IMR-90 (cell line): ENCODE measurements at regions not wholly inside any gene's neighbourhood (a gene's known extent, or its start where the extent isn't known, plus 50 kb on each side); places are given as distances from the start of the nearest gene placed in this dataset.

Experiments
- ATAC-seq: fragments of 200-7000 bp; cut with Tn5 transposase; 2 replicates; pipeline ENCODE4 v1.9.1; 2020; ENCODE audit warnings: low read depth, mild to moderate bottlenecking, moderate library complexity
- BruUV-seq: library from RNA; stranded (reverse); fragments of 400-500 nt; replicated peaks from 2 replicates; lab custom pipeline; 2021; lab: Mats Ljungman, UMichigan
- CTCF ChIA-PET: fragments of 300-600 bp; formaldehyde crosslinking; extraction: SDS; loops from one replicate; lab custom pipeline; 2021; ENCODE audit warnings: antibody characterized with exemption; lab: Yijun Ruan, JAX
- POLR2A ChIA-PET: fragments of 300-600 bp; sonication (Branson Sonifier 250); formaldehyde crosslinking; loops from one replicate; lab custom pipeline; 2022; ENCODE audit warnings: antibody characterized with exemption; ENCODE audit not compliant: unreplicated experiment; lab: Charles Lee
- DNase-seq: peaks from one replicate; pipeline ENCODE4 v3.0.0; 2013
- H2AFZ ChIP-seq: replicated peaks from 2 replicates; pipeline ENCODE3; 2013; ENCODE audit warnings: low read length, mild to moderate bottlenecking; ENCODE audit not compliant: poor library complexity
- H2AK5ac ChIP-seq: 2 replicates; pipeline ENCODE4 v1.6.1; 2013; ENCODE audit warnings: low read depth, low read length, inconsistent platforms
- H2AK9ac ChIP-seq: replicated peaks from 2 replicates; pipeline ENCODE3; 2013; ENCODE audit warnings: mild to moderate bottlenecking, low read depth, low read length, moderate library complexity; ENCODE audit not compliant: poor library complexity
- H2BK120ac ChIP-seq: 2 replicates; pipeline ENCODE4 v1.6.1; 2013; ENCODE audit warnings: low read depth, low read length, inconsistent platforms
- H2BK15ac ChIP-seq: 3 replicates; pipeline ENCODE4 v1.6.1; 2013; ENCODE audit warnings: low read depth, low read length, inconsistent platforms
- H2BK20ac ChIP-seq: 2 replicates; pipeline ENCODE4 v1.6.1; 2013; ENCODE audit warnings: low read depth, mild to moderate bottlenecking, inconsistent platforms, low read length, moderate library complexity
- H2BK5ac ChIP-seq: 2 replicates; pipeline ENCODE4 v1.6.1; 2013; ENCODE audit warnings: mild to moderate bottlenecking, low read depth, low read length, inconsistent platforms; ENCODE audit not compliant: poor library complexity, severe bottlenecking
- H3K14ac ChIP-seq: replicated peaks from 2 replicates; pipeline ENCODE4 v1.6.1; 2013; ENCODE audit warnings: low read depth, low read length, inconsistent platforms
- H3K18ac ChIP-seq: 2 replicates; pipeline ENCODE4 v1.6.1; 2013; ENCODE audit warnings: low read depth, low read length, control low read depth
- H3K23ac ChIP-seq: 2 replicates; pipeline ENCODE4 v1.6.1; 2013; ENCODE audit warnings: low read depth, low read length, inconsistent platforms
- H3K27ac ChIP-seq: 2 replicates; pipeline ENCODE4 v1.5.1; 2013; ENCODE audit warnings: mild to moderate bottlenecking, control low read depth, low read length; ENCODE audit not compliant: insufficient read depth
- H3K27me3 ChIP-seq: 2 replicates; pipeline ENCODE4 v1.6.1; 2013; ENCODE audit warnings: low read length; ENCODE audit not compliant: control insufficient read depth, insufficient read depth
- H3K36me3 ChIP-seq: 2 replicates; pipeline ENCODE4 v1.6.1; 2013; ENCODE audit warnings: low read length, mixed read lengths; ENCODE audit not compliant: control insufficient read depth, insufficient read depth
- H3K4ac ChIP-seq: 2 replicates; pipeline ENCODE4 v1.6.1; 2013; ENCODE audit warnings: low read depth, low read length, inconsistent platforms
- H3K4me1 ChIP-seq: 2 replicates; pipeline ENCODE4 v1.6.1; 2013; ENCODE audit warnings: low read length, mixed read lengths; ENCODE audit not compliant: control insufficient read depth, insufficient read depth
- H3K4me2 ChIP-seq: 2 replicates; pipeline ENCODE4 v1.6.1; 2013; ENCODE audit warnings: low read depth, mild to moderate bottlenecking, control low read depth, low read length, moderate library complexity
- H3K4me3 ChIP-seq: 2 replicates; pipeline ENCODE4 v1.5.1; 2013; ENCODE audit warnings: low read depth, mild to moderate bottlenecking, control low read depth, low read length, moderate library complexity; ENCODE audit not compliant: insufficient read depth
- H3K56ac ChIP-seq: 2 replicates; pipeline ENCODE4 v1.6.1; 2013; ENCODE audit warnings: low read length, inconsistent platforms; ENCODE audit not compliant: insufficient read depth; ENCODE audit errors: extremely low read depth
- H3K79me1 ChIP-seq, 2 experiments: 2 replicates each; pipeline ENCODE4 v1.6.1; 2013; ENCODE audit warnings: low read length in 2 of 2, inconsistent platforms in 1 of 2, low read depth in 1 of 2
- H3K9ac ChIP-seq: 2 replicates; pipeline ENCODE4 v1.6.1; 2013; ENCODE audit warnings: low read depth, low read length, control low read depth
- H3K9me1 ChIP-seq: 2 replicates; pipeline ENCODE4 v1.6.1; 2013; ENCODE audit warnings: low read length, inconsistent platforms; ENCODE audit not compliant: insufficient read depth
- H3K9me3 ChIP-seq: 2 replicates; pipeline ENCODE4 v1.6.1; 2013; ENCODE audit warnings: low read length; ENCODE audit not compliant: control insufficient read depth, insufficient read depth
- H4K20me1 ChIP-seq: 2 replicates; pipeline ENCODE4 v1.6.1; 2013; ENCODE audit warnings: low read length, inconsistent platforms; ENCODE audit not compliant: insufficient read depth
- H4K5ac ChIP-seq: 2 replicates; pipeline ENCODE4 v1.6.1; 2013; ENCODE audit warnings: mild to moderate bottlenecking, low read depth, low read length, control low read depth
- H4K8ac ChIP-seq, 2 experiments: 2 replicates each; pipeline ENCODE4 v1.6.1; 2013; ENCODE audit warnings: low read depth in 2 of 2, low read length in 2 of 2, control low read depth in 1 of 2, inconsistent platforms in 1 of 2
- H4K91ac ChIP-seq: 2 replicates; pipeline ENCODE4 v1.6.1; 2013; ENCODE audit warnings: low read depth, low read length, inconsistent platforms; ENCODE audit not compliant: insufficient read depth
- BHLHE40 ChIP-seq: fragments of 150-350 bp; IDR thresholded peaks from 2 replicates; pipeline ENCODE4 v1.6.1; 2016; ENCODE audit warnings: mild to moderate bottlenecking, low read depth, low read length
- CEBPB ChIP-seq: IDR thresholded peaks from 2 replicates; pipeline ENCODE4 v1.6.1; 2012; ENCODE audit warnings: low read depth, low read length, improper control_type of control experiment
- CHD1 ChIP-seq: IDR thresholded peaks from 2 replicates; pipeline ENCODE4 v1.6.1; 2012; ENCODE audit warnings: low read depth, low read length, improper control_type of control experiment
- FOS ChIP-seq: fragments of 150-350 bp; IDR thresholded peaks from 2 replicates; pipeline ENCODE4 v1.6.1; 2016; ENCODE audit warnings: low read depth, low read length
- MAFK ChIP-seq: IDR thresholded peaks from 2 replicates; pipeline ENCODE4 v1.6.1; 2012; ENCODE audit warnings: low read depth, low read length, improper control_type of control experiment
- MAZ ChIP-seq: IDR thresholded peaks from 2 replicates; pipeline ENCODE4 v1.6.1; 2012; ENCODE audit warnings: low read depth, mild to moderate bottlenecking, low read length, improper control_type of control experiment, moderate library complexity, borderline replicate concordance
- MXI1 ChIP-seq: IDR thresholded peaks from 2 replicates; pipeline ENCODE4 v1.6.1; 2012; ENCODE audit warnings: low read depth, mild to moderate bottlenecking, low read length, moderate library complexity, borderline replicate concordance
- NFE2L2 ChIP-seq: fragments of 150-350 bp; IDR thresholded peaks from 2 replicates; pipeline ENCODE4 v1.6.1; 2016; ENCODE audit warnings: low read depth, mild to moderate bottlenecking, low read length
- POLR2A ChIP-seq: IDR thresholded peaks from 2 replicates; pipeline ENCODE4 v1.6.1; 2012; ENCODE audit warnings: mild to moderate bottlenecking, low read depth, low read length
- RAD21 ChIP-seq: IDR thresholded peaks from 2 replicates; pipeline ENCODE4 v1.6.1; 2012; ENCODE audit warnings: low read length, improper control_type of control experiment
- RCOR1 ChIP-seq: IDR thresholded peaks from 2 replicates; pipeline ENCODE4 v1.6.1; 2012; ENCODE audit warnings: mild to moderate bottlenecking, low read length, improper control_type of control experiment; ENCODE audit not compliant: insufficient replicate concordance
- RFX5 ChIP-seq: IDR thresholded peaks from 2 replicates; pipeline ENCODE4 v1.8.0; 2012; ENCODE audit warnings: low read depth, mild to moderate bottlenecking, low read length, moderate library complexity
- SMC3 ChIP-seq: fragments of 150-350 bp; IDR thresholded peaks from 2 replicates; pipeline ENCODE4 v1.6.1; 2016; ENCODE audit warnings: low read depth, mild to moderate bottlenecking, antibody characterized with exemption, low read length, moderate library complexity
- dilution Hi-C: fragments of 300-500 bp; cut with HindIII; formaldehyde crosslinking; loops from one replicate; pipeline ENCODE4 v1.14.3; 2018; ENCODE audit warnings: low sequenced_read_pairs; ENCODE audit not compliant: unreplicated experiment
- in situ Hi-C: fragments of 300-500 bp; cut with MboI; formaldehyde crosslinking; loops from 3 replicates; pipeline ENCODE4 v1.14.3; 2019; ENCODE audit warnings: low sequenced_read_pairs, inconsistent platforms, mixed read lengths
- intact Hi-C: fragments of 100-400 bp; cut with micrococcal nuclease; formaldehyde crosslinking; loops from 2 replicates; pipeline ENCODE4 v1.10.0; 2022
- TF ChIP-seq, protein P1 (sequence below): fragments of 150-350 bp; IDR thresholded peaks from 2 replicates; pipeline ENCODE4 v1.6.1; 2017; ENCODE audit warnings: mild to moderate bottlenecking, antibody characterized with exemption, low read length, low read depth
- TF ChIP-seq, protein P2 (sequence below): fragments of 150-350 bp; IDR thresholded peaks from 2 replicates; pipeline ENCODE4 v1.6.1; 2016; ENCODE audit warnings: low read depth, mild to moderate bottlenecking, low read length, moderate library complexity, borderline replicate concordance
- TF ChIP-seq, protein P3 (sequence below): conservative IDR thresholded peaks from 2 replicates; pipeline ENCODE4 v1.5.1; 2012; ENCODE audit warnings: mild to moderate bottlenecking, low read depth, low read length, improper control_type of control experiment

DNA sequence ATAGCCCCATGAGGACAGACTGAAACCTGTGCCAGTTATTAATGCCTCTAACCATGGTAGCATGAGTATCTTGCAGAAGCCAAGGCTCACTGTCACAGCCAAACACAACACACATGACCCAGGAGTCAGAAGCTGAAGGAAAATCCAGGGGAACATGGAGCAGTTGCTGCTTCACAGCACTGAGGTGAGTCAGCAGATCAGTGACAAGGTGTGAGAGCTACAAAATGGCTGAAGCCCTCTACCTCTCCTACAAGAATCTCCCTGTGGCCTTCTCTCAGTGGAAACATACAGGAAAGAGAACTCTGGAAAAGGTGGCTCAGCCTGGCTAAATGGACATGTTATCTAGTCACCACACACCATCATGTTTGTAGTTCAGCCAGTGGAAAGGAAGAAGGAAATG is 93.5 kb downstream of the NAB1 start:
- Histone ChIP-seq H3K9me1 (no peaks in the 10 kb centered on the region), H3K36me3 (no peaks in the 10 kb centered on the region), H3K18ac (no peak overlapping the region), H2BK5ac (no peak overlapping the region), H3K9ac (no peak overlapping the region), H2AK5ac (no peak overlapping the region), H3K4me1 (peaks cover 2% of the 10 kb centered on the region; the same call in 1 of the 2 replicates), H3K27me3 (peaks cover 3% of the 10 kb centered on the region), H2BK15ac (no peak overlapping the region), H4K20me1 (no peaks in the 10 kb centered on the region), H4K91ac (no peak overlapping the region), H2BK20ac (no peak overlapping the region), H3K9me3 (peaks cover 6% of the 10 kb centered on the region), H2AFZ (no peak overlapping the region), H2AK9ac (no peak overlapping the region), H3K4me3 (no peak overlapping the region), H3K14ac (no peak overlapping the region), H3K23ac (no peak overlapping the region), H3K79me1 (no peaks in the 10 kb centered on the region), H3K56ac (no peak overlapping the region), H3K4ac (no peak overlapping the region), H4K8ac (no peak overlapping the region), H2BK120ac (no peak overlapping the region), H3K4me2 (no peak overlapping the region), H3K27ac (no peak overlapping the region), H4K5ac (no peak overlapping the region)
- CTCF ChIA-PET = no interaction called here
- no TSS peak for BruUV-seq
- no peak for ATAC-seq
- dilution Hi-C loops = no loop called here
- POLR2A ChIA-PET = no interaction called here
- TF ChIP-seq RCOR1 (no peak), POLR2A (no peak), MXI1 (no peak), MAZ (no peak), CHD1 (no peak), NFE2L2 (no peak), BHLHE40 (no peak), RFX5 (no peak), RAD21 (no peak), SMC3 (no peak), MAFK (no peak), CEBPB (no peak), FOS (no peak)
- TF ChIP-seq, protein P1, sequence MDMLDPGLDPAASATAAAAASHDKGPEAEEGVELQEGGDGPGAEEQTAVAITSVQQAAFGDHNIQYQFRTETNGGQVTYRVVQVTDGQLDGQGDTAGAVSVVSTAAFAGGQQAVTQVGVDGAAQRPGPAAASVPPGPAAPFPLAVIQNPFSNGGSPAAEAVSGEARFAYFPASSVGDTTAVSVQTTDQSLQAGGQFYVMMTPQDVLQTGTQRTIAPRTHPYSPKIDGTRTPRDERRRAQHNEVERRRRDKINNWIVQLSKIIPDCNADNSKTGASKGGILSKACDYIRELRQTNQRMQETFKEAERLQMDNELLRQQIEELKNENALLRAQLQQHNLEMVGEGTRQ = no peak
- TF ChIP-seq, protein P2, sequence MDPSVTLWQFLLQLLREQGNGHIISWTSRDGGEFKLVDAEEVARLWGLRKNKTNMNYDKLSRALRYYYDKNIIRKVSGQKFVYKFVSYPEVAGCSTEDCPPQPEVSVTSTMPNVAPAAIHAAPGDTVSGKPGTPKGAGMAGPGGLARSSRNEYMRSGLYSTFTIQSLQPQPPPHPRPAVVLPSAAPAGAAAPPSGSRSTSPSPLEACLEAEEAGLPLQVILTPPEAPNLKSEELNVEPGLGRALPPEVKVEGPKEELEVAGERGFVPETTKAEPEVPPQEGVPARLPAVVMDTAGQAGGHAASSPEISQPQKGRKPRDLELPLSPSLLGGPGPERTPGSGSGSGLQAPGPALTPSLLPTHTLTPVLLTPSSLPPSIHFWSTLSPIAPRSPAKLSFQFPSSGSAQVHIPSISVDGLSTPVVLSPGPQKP = no peak
- TF ChIP-seq, protein P3, sequence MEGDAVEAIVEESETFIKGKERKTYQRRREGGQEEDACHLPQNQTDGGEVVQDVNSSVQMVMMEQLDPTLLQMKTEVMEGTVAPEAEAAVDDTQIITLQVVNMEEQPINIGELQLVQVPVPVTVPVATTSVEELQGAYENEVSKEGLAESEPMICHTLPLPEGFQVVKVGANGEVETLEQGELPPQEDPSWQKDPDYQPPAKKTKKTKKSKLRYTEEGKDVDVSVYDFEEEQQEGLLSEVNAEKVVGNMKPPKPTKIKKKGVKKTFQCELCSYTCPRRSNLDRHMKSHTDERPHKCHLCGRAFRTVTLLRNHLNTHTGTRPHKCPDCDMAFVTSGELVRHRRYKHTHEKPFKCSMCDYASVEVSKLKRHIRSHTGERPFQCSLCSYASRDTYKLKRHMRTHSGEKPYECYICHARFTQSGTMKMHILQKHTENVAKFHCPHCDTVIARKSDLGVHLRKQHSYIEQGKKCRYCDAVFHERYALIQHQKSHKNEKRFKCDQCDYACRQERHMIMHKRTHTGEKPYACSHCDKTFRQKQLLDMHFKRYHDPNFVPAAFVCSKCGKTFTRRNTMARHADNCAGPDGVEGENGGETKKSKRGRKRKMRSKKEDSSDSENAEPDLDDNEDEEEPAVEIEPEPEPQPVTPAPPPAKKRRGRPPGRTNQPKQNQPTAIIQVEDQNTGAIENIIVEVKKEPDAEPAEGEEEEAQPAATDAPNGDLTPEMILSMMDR = no peak
- DNase-seq = no peak
- intact Hi-C loops = loop anchor here (5.0 kb wide), 1 partner anchor 50 kb away; no protein-coding TSS in a partner anchor
- in situ Hi-C loops = no loop called here
